ENCODE measurements at regions not wholly inside any gene's neighbourhood (a gene's known extent, or its start where the extent isn't known, plus 50 kb on each side); places are given as distances from the start of the nearest gene placed in this dataset.

- WGBS, 5 donors, result 85 to 91% (median 89%) methylated on average over 1 of the region's 1 CpG
- peaks cover 0 to 45% (median 34%) of the 10 kb centered on the region in 8 donors for H3K9me3 ChIP-seq
- H3K4me1 ChIP-seq, result no peaks in the 10 kb centered on the region
- no peak overlapping the region for H3K4me3 ChIP-seq
- no peaks in the 10 kb centered on the region for H3K27me3 ChIP-seq (replicated peaks in 1 of 7)
- no peaks in the 10 kb centered on the region for H3K36me3 ChIP-seq
- H3K27ac ChIP-seq, result no peak overlapping the region
- TF ChIP-seq CTCF (IDR thresholded peaks at IDR 0.05 in 8 of 11, conservative IDR thresholded peaks at IDR 0.05 in 3 of 11) (no peak), POLR2A (IDR thresholded peaks at IDR 0.05) (no peak), POLR2AphosphoS5 (IDR thresholded peaks at IDR 0.05) (no peak)
- DNase-seq, result no peak
- intact Hi-C loops (cut with DNase I; ENCODE audit: low total_unique reads), result no loop called here
These were observed 873.5 kb upstream of the LRFN5 start for GRCh38 chr14:40733206-40733605.

GRCh38 chr14:40727107-40727506, 879.6 kb upstream of the LRFN5 start:
- intact Hi-C loops (cut with DNase I; ENCODE audit: low total_unique reads), result no loop called here
- H3K27ac ChIP-seq, result no peak overlapping the region
- TF ChIP-seq POLR2AphosphoS5 (IDR thresholded peaks at IDR 0.05) (no peak), CTCF (IDR thresholded peaks at IDR 0.05 in 8 of 11, conservative IDR thresholded peaks at IDR 0.05 in 3 of 11) (no peak), POLR2A (IDR thresholded peaks at IDR 0.05) (no peak)
- H3K27me3 ChIP-seq (replicated peaks in 1 of 7), result no peaks in the 10 kb centered on the region
- no peak for DNase-seq
- WGBS, 5 donors, result 66 to 83% (median 73%) methylated on average over 2 of the region's 2 CpGs
- H3K9me3 ChIP-seq, result peaks cover 0 to 76% (median 55%) of the 10 kb centered on the region in 8 donors
- no peak overlapping the region for H3K4me3 ChIP-seq
- H3K36me3 ChIP-seq, result no peaks in the 10 kb centered on the region
- no peaks in the 10 kb centered on the region for H3K4me1 ChIP-seq

DNA sequence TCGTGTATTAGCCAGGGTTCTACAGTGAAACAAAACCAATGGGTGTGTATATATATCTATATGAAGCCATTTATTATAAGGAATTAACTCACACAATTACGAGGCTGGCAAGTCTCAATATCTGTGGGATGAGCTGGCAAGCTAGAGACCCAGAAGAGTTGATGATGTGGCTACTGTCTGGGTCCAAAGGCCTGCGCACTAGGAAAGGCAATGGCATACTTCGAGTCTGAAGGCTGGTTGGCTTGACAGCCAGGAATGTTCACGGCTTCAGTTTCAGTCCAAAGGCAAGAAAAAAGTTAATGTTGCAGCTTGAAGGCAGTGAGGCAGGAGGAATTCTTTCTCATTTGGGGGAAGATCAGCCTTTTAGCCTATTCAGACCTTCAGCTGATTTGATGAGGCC, 893.3 kb upstream of the LRFN5 start:
- no peak for DNase-seq
- intact Hi-C loops (cut with DNase I; ENCODE audit: low total_unique reads), result no loop called here
- Histone ChIP-seq H3K27me3 (replicated peaks in 1 of 7) (no peaks in the 10 kb centered on the region), H3K4me1 (no peaks in the 10 kb centered on the region), H3K4me3 (no peak overlapping the region), H3K36me3 (no peaks in the 10 kb centered on the region), H3K27ac (no peak overlapping the region), H3K9me3 (peaks cover 0 to 42% (median 30%) of the 10 kb centered on the region in 8 donors)
- 76 to 85% (median 81%) methylated on average over 5 of the region's 5 CpGs for WGBS, 5 donors
- no peak for TF ChIP-seq POLR2A (IDR thresholded peaks at IDR 0.05)
- no peak for TF ChIP-seq CTCF (IDR thresholded peaks at IDR 0.05 in 8 of 11, conservative IDR thresholded peaks at IDR 0.05 in 3 of 11)
- no peak for TF ChIP-seq POLR2AphosphoS5 (IDR thresholded peaks at IDR 0.05)

DNA sequence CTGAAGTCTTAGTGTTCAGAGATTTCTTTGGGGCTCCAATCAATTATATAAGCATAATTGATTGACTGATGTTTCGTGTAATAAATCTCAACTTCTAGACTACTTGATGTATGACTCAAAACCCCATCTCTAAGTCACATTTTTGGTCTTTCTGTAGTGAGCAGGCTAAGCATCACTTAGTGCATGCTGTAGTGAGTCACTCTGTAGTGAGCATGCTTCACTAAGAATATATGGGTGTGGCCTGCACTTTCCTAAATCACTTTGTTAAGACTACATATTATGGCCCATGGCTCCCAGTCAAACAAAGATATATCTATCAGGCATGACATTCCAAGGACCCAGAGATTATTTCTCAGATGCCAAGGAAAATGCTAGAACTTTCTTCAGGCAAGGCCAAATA, 909.4 kb upstream of the LRFN5 start:
- no peaks in the 10 kb centered on the region for H3K36me3 ChIP-seq
- no peaks in the 10 kb centered on the region for H3K4me1 ChIP-seq
- H3K27ac ChIP-seq, result no peak overlapping the region
- TF ChIP-seq CTCF (IDR thresholded peaks at IDR 0.05 in 8 of 11, conservative IDR thresholded peaks at IDR 0.05 in 3 of 11), result no peak
- no peak for TF ChIP-seq POLR2AphosphoS5 (IDR thresholded peaks at IDR 0.05)
- no peak for TF ChIP-seq POLR2A (IDR thresholded peaks at IDR 0.05)
- H3K27me3 ChIP-seq (replicated peaks in 1 of 7), result no peaks in the 10 kb centered on the region
- no peak overlapping the region for H3K4me3 ChIP-seq
- intact Hi-C loops (cut with DNase I; ENCODE audit: low total_unique reads), result no loop called here
- no peak for DNase-seq
- no peaks in the 10 kb centered on the region for H3K9me3 ChIP-seq
- WGBS, 5 donors, result 67 to 91% (median 74%) methylated on average over 1 of the region's 1 CpG
